HEK293T (cell line): ENCODE measurements at regions not wholly inside any gene's neighbourhood (a gene's known extent, or its start where the extent isn't known, plus 50 kb on each side); places are given as distances from the start of the nearest gene placed in this dataset.
"Not testable (repeated sequence)": the region's sequence is repeated elsewhere in the genome, so short reads cannot be mapped to it uniquely, and the experiment has no call there.

Experiments
- ARNT ChIP-seq: fragments of 450-650 bp; IDR thresholded peaks from 2 replicates; pipeline ENCODE4 v1.6.1; 2017; ENCODE audit warnings: mild to moderate bottlenecking
- BHLHE40 ChIP-seq: fragments of 450-650 bp; IDR thresholded peaks from 2 replicates; pipeline ENCODE4 v1.6.1; 2016; ENCODE audit warnings: mild to moderate bottlenecking, moderate library complexity, borderline replicate concordance
- CTBP1 ChIP-seq: fragments of 450-650 bp; IDR thresholded peaks from 2 replicates; pipeline ENCODE4 v1.6.1; 2016; ENCODE audit warnings: borderline replicate concordance
- ELF4 ChIP-seq: fragments of 450-650 bp; IDR thresholded peaks from 2 replicates; pipeline ENCODE4 v1.6.1; 2017; ENCODE audit warnings: antibody characterized with exemption
- FOXA1 ChIP-seq: fragments of 450-650 bp; IDR thresholded peaks from 2 replicates; pipeline ENCODE4 v1.6.1; 2016; ENCODE audit warnings: mild to moderate bottlenecking
- FOXM1 ChIP-seq: fragments of 450-650 bp; IDR thresholded peaks from 2 replicates; pipeline ENCODE4 v1.6.1; 2017; ENCODE audit warnings: mild to moderate bottlenecking, borderline replicate concordance
- HDGF ChIP-seq: fragments of 450-650 bp; IDR thresholded peaks from 2 replicates; pipeline ENCODE4 v1.6.1; 2017; ENCODE audit warnings: antibody characterized with exemption, borderline replicate concordance
- L3MBTL2 ChIP-seq: fragments of 450-650 bp; conservative IDR thresholded peaks from 2 replicates; pipeline ENCODE4 v1.6.1; 2016; ENCODE audit warnings: mild to moderate bottlenecking
- NFRKB ChIP-seq: fragments of 450-650 bp; IDR thresholded peaks from 2 replicates; pipeline ENCODE4 v1.6.1; 2016; ENCODE audit warnings: mild to moderate bottlenecking, moderate library complexity
- SP1 ChIP-seq: fragments of 450-650 bp; IDR thresholded peaks from 2 replicates; pipeline ENCODE4 v1.6.1; 2017
- SUZ12 ChIP-seq: fragments of 450-650 bp; IDR thresholded peaks from 2 replicates; pipeline ENCODE4 v1.6.1; 2016; ENCODE audit warnings: mild to moderate bottlenecking
- TARDBP ChIP-seq: fragments of 450-650 bp; IDR thresholded peaks from 2 replicates; pipeline ENCODE4 v1.6.1; 2016
- ZNF384 ChIP-seq: fragments of 450-650 bp; IDR thresholded peaks from 2 replicates; pipeline ENCODE4 v1.6.1; 2016

DNA sequence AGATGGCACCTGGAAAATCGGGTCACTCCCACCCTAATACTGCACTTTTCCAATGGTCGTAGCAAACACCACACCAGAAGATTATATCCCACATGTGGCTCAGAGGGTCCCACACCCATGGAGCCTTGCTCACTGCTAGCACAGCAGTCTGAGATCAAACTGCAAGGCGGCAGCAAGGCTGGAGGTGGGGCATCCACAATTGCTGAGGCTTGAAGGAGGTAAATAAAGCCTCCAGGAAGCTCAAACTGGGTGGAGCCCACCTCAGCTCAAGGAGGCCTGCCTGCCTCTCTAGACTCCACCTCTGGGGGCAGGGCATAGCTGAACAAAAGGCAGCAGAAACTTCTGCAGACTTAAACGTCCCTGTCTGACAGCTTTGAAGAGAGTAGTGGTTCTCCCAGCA lies 192.0 kb upstream of the SCN7A start:
- not testable (repeated sequence) for TF ChIP-seq BHLHE40, FOXA1, FOXM1, TARDBP, CTBP1, SUZ12, ELF4, ARNT, SP1, L3MBTL2, ZNF384, NFRKB, HDGF
